ENCODE measurements at regions not wholly inside any gene's neighbourhood (a gene's known extent, or its start where the extent isn't known, plus 50 kb on each side); places are given as distances from the start of the nearest gene placed in this dataset.

DNA sequence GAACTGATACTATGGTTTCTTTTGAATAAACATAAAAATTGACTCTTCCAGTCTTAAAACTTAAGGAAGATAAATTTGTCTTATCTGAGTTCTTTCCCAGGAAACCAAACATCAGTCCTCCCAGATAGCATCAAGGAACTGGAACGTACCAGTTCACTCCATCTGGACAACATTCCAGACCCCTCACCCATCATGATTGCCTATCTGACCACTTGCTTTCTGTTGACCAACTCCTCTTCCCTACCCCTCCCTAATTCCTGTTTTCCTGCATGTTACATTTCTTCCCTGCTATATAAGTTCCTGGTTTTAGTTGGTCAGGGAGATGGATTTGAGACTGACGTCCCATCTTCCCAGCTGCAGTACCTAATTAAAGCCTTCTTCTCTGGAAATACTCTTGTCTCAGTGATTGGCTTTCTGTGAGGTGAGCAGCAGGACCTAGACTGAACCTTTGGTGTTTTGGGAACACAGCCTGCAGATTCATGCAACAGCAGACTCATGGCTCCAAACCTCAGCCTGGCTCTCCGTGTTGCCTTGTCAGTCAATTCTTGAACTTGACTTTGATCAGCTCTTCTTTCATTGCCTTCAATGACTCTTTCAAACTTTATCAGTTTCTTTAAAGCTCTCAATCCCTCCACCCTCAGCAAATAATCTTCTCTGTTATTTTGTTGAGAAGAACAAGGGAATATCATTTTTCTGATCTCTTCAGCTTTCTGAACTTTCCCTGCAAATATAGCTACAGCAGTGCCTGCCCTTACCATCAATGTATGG, 123.6 kb downstream of the RPL22L1 start:
- no peak overlapping the region for H3K27ac ChIP-seq
- H3K4me1 ChIP-seq (replicated peaks in 1 of 2) = no peaks in the 10 kb centered on the region
- H3K4me3 ChIP-seq = no peak overlapping the region
- WGBS, 10 experiments = 67 to 100% (median 94%) methylated on average over 1 to 3 of the region's 3 CpGs; no CpG with 5 or more reads in 1 of the 10 experiments
- no peak for ATAC-seq (replicated peaks in 6 of 8)
- in situ Hi-C loops (cut with MboI; ENCODE audit: low pct_unique_long_range_greater_than_20kb in 2 of 9, low sequenced_read_pairs in 9 of 9, unreplicated experiment in 9 of 9) = no loop called here

DNA sequence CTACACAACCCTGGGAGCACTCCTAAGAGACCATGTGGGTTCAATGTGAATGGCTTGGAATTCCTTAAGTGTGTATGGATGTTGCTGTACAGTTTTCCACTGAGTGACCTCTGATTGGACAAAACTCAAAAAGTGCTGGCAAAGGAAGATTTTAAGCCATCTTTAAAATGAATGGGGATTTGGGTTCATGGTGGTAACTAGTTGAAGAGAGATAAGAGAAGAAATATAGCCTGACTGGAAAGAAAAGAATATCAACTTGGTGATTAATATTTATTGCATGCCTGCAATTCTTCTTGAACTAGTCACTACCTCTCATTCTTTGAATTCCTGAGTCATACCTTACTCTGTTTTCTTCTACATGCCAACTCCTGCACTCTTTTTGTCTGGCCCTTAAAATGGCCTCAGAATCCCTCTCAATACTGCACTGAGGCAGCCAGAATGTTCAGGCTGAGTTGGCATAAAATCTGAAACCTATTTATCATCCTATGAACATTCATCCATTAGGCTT, 124.7 kb downstream of the RPL22L1 start:
- in situ Hi-C loops (cut with MboI; ENCODE audit: low pct_unique_long_range_greater_than_20kb in 2 of 9, low sequenced_read_pairs in 9 of 9, unreplicated experiment in 9 of 9) = no loop called here
- H3K4me1 ChIP-seq (replicated peaks in 1 of 2) = no peaks in the 10 kb centered on the region
- ATAC-seq (replicated peaks in 6 of 8) = no peak
- H3K27ac ChIP-seq = no peak overlapping the region
- no peak overlapping the region for H3K4me3 ChIP-seq

DNA sequence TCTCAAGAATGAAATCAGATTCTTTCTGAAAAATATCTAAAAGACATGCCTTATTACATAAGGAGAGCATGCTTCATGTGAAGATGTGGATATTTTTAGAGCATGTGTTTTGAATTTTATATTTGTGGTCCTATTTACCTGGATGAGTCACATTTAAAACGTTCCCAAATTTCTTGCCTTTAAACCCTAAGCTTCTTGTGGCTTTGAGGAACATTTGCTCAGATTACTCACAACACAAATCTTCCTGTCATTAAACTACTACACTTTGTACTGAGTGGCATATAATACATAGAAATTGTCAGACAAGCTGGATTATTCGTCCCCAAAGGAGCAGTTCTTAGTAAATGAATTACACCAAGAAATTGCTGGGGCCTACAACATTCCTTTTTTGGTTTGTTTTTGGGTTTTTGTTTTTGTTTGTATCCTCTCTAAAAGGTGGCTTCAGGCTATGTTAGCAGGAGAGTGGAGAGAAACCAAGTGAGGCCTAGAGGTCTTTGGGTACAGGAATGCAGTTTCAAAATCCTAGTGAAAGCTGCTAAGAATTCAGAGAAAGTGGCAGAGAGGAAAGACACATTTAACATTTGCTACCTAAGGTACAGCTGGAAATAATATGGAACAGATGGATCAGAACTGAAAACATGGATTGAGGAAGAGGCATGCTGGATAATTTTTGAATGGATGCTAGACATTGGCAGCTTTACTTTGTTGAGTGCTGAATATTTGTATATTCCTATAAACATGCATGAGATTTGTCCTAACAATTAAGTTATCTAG, 128.1 kb downstream of the RPL22L1 start:
- no peak overlapping the region for H3K4me3 ChIP-seq
- no peak overlapping the region for H3K27ac ChIP-seq
- no peak for ATAC-seq (replicated peaks in 6 of 8)
- in situ Hi-C loops (cut with MboI; ENCODE audit: low pct_unique_long_range_greater_than_20kb in 2 of 9, low sequenced_read_pairs in 9 of 9, unreplicated experiment in 9 of 9) = no loop called here
- WGBS, 10 experiments = 0 to 58% (median 29%) methylated on average over 1 to 2 of the region's 2 CpGs; no CpG with 5 or more reads in 1 of the 10 experiments
- H3K4me1 ChIP-seq (replicated peaks in 1 of 2) = peaks cover 3 to 13% of the 10 kb centered on the region in 2 donors

- in situ Hi-C loops (cut with MboI; ENCODE audit: low pct_unique_long_range_greater_than_20kb in 2 of 9, low sequenced_read_pairs in 9 of 9, unreplicated experiment in 9 of 9) = no loop called here
- 11 to 80% (median 58%) methylated on average over 1 to 8 of the region's 10 CpGs for WGBS, 10 experiments
- Histone ChIP-seq H3K27ac (no peak overlapping the region), H3K4me1 (replicated peaks in 1 of 2) (peaks cover 3 to 13% of the 10 kb centered on the region in 2 donors), H3K4me3 (no peak overlapping the region)
- ATAC-seq (replicated peaks in 6 of 8) = peak in 4 of 8 experiments; percentile 9 to 92 (median 86)
These were observed 129.0 kb downstream of the RPL22L1 start for GRCh38 chr3:170740726-170741591.

DNA sequence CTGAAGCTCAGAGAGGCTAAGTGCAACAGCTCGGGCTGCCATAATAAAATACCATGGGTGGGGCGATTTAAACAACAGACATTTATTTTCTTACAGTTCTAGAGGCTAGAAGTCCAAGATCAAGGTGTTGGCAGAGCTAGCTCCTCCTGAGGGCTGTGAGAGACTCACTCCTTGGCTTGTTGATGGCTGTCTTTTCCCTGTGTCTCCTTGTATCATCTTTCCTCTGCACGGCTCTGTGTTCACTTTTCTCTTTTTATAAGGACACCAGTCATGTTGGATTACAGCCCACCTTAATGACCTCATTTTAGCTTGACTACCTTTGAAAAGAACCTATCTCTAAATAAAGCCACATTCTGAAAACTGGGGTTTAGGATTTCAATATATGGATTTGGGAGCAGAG, 129.7 kb downstream of the RPL22L1 start:
- H3K27ac ChIP-seq = no peak overlapping the region
- in situ Hi-C loops (cut with MboI; ENCODE audit: low pct_unique_long_range_greater_than_20kb in 2 of 9, low sequenced_read_pairs in 9 of 9, unreplicated experiment in 9 of 9) = no loop called here
- H3K4me3 ChIP-seq = no peak overlapping the region
- ATAC-seq (replicated peaks in 6 of 8) = no peak
- 50 to 100% (median 80%) methylated on average over 1 to 3 of the region's 3 CpGs; no CpG with 5 or more reads in 3 of the 10 experiments for WGBS, 10 experiments
- peaks cover 3 to 13% of the 10 kb centered on the region in 2 donors for H3K4me1 ChIP-seq (replicated peaks in 1 of 2)

- no peak overlapping the region for H3K4me3 ChIP-seq
- WGBS, 10 experiments = 60 to 94% (median 72%) methylated on average over 1 to 4 of the region's 4 CpGs
- ATAC-seq (replicated peaks in 6 of 8) = no peak
- H3K4me1 ChIP-seq (replicated peaks in 1 of 2) = peaks cover 3 to 13% of the 10 kb centered on the region in 2 donors
- in situ Hi-C loops (cut with MboI; ENCODE audit: low pct_unique_long_range_greater_than_20kb in 2 of 9, low sequenced_read_pairs in 9 of 9, unreplicated experiment in 9 of 9) = no loop called here
- no peak overlapping the region for H3K27ac ChIP-seq
These were observed 130.6 kb downstream of the RPL22L1 start for GRCh38 chr3:170739410-170739809.

DNA sequence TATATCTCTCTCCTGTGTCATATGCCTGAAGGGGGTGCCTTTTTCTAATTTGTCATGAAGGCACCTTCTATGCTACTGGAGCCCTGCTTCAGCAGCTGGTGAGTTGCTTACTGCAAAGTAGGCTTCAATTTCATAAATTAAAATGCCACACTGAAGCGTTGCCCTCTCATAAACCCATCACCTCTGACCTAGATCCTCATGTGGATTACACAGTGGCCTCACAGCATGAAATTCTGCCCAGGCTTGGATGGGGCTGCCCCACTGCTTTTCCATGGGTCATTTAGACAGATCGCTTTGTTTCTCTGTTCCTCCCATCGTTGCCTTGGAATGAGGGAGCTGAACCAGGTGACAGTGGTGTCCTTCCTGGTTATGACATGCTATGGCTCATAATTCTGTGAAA, 131.2 kb downstream of the RPL22L1 start:
- H3K4me3 ChIP-seq = no peak overlapping the region
- in situ Hi-C loops (cut with MboI; ENCODE audit: low pct_unique_long_range_greater_than_20kb in 2 of 9, low sequenced_read_pairs in 9 of 9, unreplicated experiment in 9 of 9) = no loop called here
- peaks cover 3 to 13% of the 10 kb centered on the region in 2 donors for H3K4me1 ChIP-seq (replicated peaks in 1 of 2)
- ATAC-seq (replicated peaks in 6 of 8) = peak in 5 of 8 experiments; percentile 8 to 87 (median 41)
- no peak overlapping the region for H3K27ac ChIP-seq
- WGBS, 10 experiments = 20 to 89% (median 54%) methylated on average over 1 to 3 of the region's 3 CpGs; no CpG with 5 or more reads in 3 of the 10 experiments

GRCh38 chr3:170737498-170738162, 132.4 kb downstream of the RPL22L1 start:
- WGBS, 10 experiments = 10 to 100% (median 92%) methylated on average over 2 to 3 of the region's 3 CpGs
- in situ Hi-C loops (cut with MboI; ENCODE audit: low pct_unique_long_range_greater_than_20kb in 2 of 9, low sequenced_read_pairs in 9 of 9, unreplicated experiment in 9 of 9) = no loop called here
- ATAC-seq (replicated peaks in 6 of 8) = peak in 3 of 8 experiments; percentile 34 to 72 (median 42)
- H3K4me1 ChIP-seq (replicated peaks in 1 of 2) = peaks cover 3 to 13% of the 10 kb centered on the region in 2 donors
- H3K27ac ChIP-seq = no peak overlapping the region
- H3K4me3 ChIP-seq = no peak overlapping the region

DNA sequence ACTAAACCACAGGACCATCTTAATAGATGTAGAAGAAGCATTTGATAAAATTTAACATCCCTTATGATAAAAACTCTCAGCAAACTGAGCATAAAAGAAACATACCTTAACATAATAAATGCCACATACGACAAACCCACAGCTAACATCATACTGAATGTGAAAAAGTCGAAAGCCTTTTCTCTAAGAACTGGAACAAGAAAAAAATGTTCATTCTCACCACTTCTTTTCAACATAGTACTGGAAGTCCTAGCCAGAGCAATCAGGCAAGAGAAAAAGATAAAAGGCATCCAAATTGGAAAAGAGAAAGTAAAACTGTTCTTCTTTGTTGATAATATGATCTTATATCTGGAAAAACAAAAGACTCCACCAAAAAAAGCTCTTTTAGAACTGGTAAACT, 134.2 kb downstream of the RPL22L1 start:
- H3K27ac ChIP-seq = no peak overlapping the region
- ATAC-seq (replicated peaks in 6 of 8) = no peak
- H3K4me3 ChIP-seq = no peak overlapping the region
- peaks cover 3 to 13% of the 10 kb centered on the region in 2 donors for H3K4me1 ChIP-seq (replicated peaks in 1 of 2)
- WGBS, 10 experiments = 26 to 100% (median 95%) methylated on average over 2 of the region's 2 CpGs; no CpG with 5 or more reads in 1 of the 10 experiments
- in situ Hi-C loops (cut with MboI; ENCODE audit: low pct_unique_long_range_greater_than_20kb in 2 of 9, low sequenced_read_pairs in 9 of 9, unreplicated experiment in 9 of 9) = no loop called here

- peaks cover 3 to 13% of the 10 kb centered on the region in 2 donors for H3K4me1 ChIP-seq (replicated peaks in 1 of 2)
- no peak for ATAC-seq (replicated peaks in 6 of 8)
- H3K27ac ChIP-seq = no peak overlapping the region
- no peak overlapping the region for H3K4me3 ChIP-seq
- 80 to 100% (median 100%) methylated on average over 1 of the region's 1 CpG; no CpG with 5 or more reads in 7 of the 10 experiments for WGBS, 10 experiments
- in situ Hi-C loops (cut with MboI; ENCODE audit: low pct_unique_long_range_greater_than_20kb in 2 of 9, low sequenced_read_pairs in 9 of 9, unreplicated experiment in 9 of 9) = no loop called here
These were observed 135.3 kb downstream of the RPL22L1 start for GRCh38 chr3:170734735-170735065.

DNA sequence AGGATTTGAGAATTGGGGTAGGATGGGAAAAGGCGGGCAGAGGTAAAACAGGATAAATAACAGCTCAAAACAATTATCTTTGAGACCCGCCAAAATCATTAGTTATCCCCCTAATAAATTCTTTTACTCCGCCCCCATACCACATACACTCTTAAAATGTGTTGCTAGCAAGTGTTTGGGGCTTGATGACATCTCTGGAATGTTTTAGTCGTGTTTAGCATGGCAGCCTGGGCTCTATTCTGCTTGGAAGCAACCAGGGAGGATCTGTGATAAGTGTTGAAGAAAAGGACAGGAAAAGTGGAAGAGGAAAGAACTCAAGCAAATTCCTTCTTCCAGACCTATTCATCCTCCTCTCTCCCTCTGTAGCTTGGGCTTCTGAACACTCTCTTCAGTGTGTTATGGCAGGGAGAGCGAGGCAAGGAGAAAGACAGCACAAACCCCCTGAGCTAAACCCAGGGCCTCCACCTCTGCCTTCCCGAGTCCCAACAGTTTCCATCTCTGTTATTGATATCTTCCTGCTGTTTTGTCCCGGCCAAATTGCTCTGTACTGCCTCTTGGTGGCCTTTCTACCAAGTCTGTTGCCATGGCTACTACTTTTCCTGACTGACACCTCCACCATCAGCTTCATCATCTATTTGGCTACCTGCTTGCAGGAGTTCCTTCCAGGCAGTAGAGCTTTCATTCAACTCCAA, 135.8 kb downstream of the RPL22L1 start:
- WGBS, 10 experiments = 39 to 79% (median 68%) methylated on average over 2 to 5 of the region's 7 CpGs
- in situ Hi-C loops (cut with MboI; ENCODE audit: low pct_unique_long_range_greater_than_20kb in 2 of 9, low sequenced_read_pairs in 9 of 9, unreplicated experiment in 9 of 9) = no loop called here
- Histone ChIP-seq H3K27ac (no peak overlapping the region), H3K4me1 (replicated peaks in 1 of 2) (peaks cover 3 to 9% of the 10 kb centered on the region in 2 donors), H3K4me3 (no peak overlapping the region)
- ATAC-seq (replicated peaks in 6 of 8) = no peak

DNA sequence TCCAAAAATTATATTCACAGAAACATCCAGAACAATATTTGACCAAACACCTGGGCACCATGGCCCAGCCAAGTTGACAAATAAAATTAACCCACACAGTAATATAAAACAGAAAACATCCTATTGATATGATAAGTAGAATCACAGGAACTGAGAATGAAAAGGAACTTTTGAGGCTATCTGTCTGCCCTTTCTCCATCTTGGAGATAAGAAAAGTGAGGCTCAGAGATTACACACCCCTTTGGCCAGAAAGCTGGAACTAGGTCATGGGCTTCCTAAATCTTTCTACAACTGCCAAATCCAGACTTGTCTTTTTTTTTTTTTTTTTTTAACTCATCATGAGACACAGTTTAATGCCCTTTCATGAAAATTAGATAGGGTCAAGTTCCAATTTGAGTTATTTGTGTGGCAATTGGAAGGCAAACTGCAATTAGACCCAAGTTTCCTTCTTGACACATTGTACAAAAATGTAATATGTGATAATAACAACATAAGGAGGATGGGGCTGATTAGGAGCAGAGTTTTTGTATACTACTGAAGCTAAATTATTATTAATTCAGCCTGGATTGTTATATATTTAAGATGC, 137.2 kb downstream of the RPL22L1 start:
- H3K4me1 ChIP-seq (replicated peaks in 1 of 2) = no peaks in the 10 kb centered on the region
- no peak overlapping the region for H3K27ac ChIP-seq
- in situ Hi-C loops (cut with MboI; ENCODE audit: low pct_unique_long_range_greater_than_20kb in 2 of 9, low sequenced_read_pairs in 9 of 9, unreplicated experiment in 9 of 9) = no loop called here
- ATAC-seq (replicated peaks in 6 of 8) = no peak
- H3K4me3 ChIP-seq = no peak overlapping the region
